Pons (tissue), 1 donor: ENCODE measurements at regions not wholly inside any gene's neighbourhood (a gene's known extent, or its start where the extent isn't known, plus 50 kb on each side); places are given as distances from the start of the nearest gene placed in this dataset.

ENCODE experiments used
- DNase-seq: peaks from one replicate; pipeline ENCODE4 v3.0.0-alpha.2; 2016; ENCODE audit warnings: low spot score

DNA sequence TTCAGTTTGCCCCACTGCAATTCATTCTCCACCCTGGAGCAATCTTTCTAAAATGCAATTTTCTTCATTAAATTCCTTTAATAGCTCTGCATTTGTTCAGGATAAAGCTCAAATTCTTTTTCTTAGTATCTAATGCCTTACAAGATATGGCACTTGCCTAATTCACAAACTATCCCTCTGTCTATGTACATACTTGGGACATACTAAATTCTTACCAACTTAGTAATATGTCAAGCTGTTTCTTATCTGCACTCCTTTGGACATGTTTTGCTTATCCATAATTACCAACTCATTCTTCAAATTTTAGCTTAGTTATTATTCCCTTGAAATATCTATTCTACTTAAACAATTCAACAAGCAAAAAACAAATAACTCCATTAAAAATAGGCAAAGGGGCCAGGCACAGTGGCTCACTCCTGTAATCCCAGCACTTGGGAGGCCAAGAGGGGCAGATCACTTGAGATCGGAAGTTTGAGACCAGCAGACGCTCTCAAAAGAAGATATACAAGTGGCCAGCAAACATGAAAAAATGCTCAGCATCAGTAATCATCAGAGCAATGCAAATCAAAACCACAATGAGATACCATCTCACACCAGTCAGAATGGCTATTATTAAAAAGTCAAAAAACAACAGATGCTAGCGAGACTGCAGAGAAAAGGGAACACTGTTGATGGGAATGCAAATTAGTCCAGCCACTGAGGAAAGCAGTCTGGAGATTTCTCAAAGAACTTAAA lies 96.9 kb downstream of the FAM76B start:
- no peak for DNase-seq

GRCh38 chr11:95690100-95690499 lies 99.5 kb downstream of the FAM76B start:
- DNase-seq, result no peak

DNA sequence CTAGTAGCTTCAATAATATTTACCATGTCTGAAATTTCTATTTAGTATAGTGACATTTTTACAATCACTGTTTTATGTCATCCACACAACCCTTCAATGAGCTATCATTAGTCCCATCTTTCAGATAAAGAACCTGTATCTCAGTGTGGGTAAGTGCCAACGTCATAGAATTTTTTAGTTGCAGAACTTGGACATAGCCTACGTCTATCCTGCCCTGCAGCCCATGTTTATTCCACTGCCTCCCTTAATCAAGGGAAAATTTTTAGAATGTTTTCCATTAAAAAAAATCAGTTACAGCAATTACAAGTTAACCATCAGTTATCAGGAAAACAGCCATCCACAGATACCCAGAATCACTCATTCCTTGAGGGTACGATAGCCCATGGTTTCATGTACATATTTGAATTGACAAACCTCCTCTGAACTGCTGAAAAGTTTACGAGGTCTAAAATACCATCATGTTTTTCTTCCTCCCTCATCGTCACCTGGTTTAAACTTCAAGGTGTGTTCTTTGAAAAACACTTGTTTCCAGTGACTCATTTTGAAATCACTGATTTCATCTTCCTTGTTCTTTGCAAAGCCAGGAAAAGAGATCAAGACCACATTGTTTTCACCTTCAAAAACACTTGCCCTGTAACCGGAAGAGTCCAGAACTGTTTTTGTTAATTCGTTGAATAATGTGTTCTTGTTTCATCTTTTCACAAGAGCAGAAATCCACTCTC lies 100.9 kb downstream of the FAM76B start:
- no peak for DNase-seq

DNA sequence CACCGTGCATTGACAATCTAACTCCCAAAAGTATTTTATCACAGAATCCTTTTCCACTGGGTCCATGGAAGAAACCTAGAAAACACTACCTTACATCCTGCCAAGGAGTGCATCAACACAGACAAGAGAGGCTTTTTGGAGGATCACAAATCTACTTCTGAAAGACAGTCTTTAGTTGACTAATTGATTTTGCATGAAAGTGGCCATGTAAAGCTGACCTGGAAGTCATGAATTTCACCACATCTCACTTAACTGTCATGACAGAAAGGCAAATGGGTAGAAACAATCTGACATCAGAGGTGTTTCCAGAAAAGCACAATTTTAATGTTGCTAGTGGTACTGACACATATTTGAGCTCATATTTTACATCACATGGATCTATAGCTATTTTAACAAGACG lies 101.6 kb downstream of the FAM76B start:
- DNase-seq, result no peak

DNA sequence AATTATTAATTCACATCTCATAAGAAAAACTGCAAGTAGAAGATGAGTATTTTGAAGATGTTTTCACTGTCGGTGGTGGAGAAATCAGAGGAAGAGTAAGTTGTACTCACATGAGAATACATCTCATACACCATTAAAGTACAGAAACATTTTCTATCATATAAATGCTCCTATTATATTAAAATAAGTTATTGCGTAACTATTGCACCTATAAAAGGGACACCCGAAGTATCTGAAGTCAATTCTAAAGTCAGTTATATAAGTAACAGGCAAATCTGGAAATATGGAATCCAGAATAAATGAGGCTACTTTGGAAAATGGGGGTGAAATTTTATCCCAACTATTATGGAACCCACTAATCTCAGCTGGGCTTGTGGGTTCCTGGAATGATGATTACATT lies 103.3 kb downstream of the FAM76B start:
- no peak for DNase-seq

DNA sequence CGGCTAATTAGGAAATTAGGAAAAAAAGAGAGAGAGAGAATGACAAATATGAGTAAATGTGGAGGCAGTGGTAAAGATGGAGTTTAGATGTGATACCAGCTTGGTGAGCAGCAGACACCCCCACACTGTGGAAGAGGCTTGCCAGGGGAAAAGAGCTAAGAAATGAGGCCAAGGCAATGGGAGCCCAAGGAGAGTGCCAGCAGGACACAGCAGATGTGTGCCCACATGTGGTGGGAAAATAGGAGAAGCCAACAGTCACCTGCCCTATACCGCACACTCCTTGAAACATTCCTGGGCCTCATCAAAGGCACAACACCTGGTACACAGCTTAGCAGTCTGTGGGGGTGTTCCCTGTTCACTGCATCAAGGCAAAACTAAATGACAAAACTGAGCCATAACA lies 104.9 kb downstream of the FAM76B start:
- no peak for DNase-seq

- DNase-seq, result no peak
Observed at GRCh38 chr11:95684170-95684569, 105.4 kb downstream of the FAM76B start.

- DNase-seq, result no peak
Observed at GRCh38 chr11:95682552-95682951, 107.0 kb downstream of the FAM76B start.

- no peak for DNase-seq
Observed at GRCh38 chr11:95680169-95680929, 109.2 kb downstream of the FAM76B start.

DNA sequence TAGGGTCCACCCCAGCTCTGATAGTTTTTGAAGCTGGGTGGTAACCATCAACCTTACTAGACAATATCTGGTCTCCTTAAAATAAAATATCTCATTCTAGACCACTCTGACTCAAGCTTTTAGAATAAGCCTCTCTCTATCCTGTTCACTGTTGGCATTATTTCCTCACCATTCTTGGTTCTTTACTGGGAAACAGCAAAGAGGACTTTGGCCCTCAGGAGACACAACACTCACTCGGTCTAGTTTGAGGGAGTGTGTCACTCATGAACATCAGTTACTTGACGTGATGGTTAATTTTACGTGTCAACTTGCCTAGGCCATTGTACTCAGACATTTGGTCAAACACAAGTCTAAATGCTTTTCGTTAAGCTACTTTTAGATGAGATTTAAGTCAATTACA lies 110.6 kb downstream of the FAM76B start:
- DNase-seq, result no peak

DNA sequence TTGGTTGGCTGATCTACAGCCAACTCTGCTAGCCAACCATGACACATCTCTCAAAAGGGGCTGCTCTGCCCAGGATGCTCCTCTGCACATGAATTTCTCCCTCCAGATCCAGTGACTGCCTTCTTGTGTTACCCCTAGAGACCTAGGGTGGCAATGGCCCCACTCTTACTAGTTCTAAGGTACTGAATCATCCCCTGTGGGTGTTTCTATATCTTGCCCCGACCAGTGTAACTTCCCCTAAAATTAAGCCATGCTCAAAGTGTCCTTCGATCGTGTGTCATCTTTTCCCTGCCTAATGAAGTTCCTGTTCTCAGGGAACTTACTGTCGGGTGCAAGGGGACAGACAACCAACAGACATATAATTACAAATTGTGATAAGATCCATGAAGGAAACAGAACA lies 113.3 kb downstream of the FAM76B start:
- DNase-seq, result no peak

- no peak for DNase-seq
Observed at GRCh38 chr11:95675585-95675984, 114.0 kb downstream of the FAM76B start.

- no peak for DNase-seq
Observed at GRCh38 chr11:95674657-95675358, 114.8 kb downstream of the FAM76B start.

DNA sequence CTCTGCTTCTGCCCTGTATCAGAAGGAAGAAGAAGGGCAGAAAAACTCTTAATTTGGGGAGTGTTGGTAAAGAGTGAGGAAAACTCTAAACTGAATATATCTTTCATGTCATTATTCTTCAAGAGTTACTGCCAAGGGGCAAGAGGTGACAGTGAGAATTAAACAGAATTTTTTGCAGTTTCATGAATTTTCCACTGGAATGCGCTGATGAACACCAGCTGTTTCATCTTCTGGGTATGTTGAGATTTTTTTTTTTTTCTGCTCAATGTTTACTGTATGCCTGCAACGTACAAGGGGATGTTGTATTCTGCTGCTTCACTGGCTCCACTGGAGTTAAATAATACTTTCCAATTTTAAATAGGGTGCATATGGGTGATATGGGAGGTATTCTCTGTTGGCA lies 117.8 kb downstream of the FAM76B start:
- no peak for DNase-seq

DNA sequence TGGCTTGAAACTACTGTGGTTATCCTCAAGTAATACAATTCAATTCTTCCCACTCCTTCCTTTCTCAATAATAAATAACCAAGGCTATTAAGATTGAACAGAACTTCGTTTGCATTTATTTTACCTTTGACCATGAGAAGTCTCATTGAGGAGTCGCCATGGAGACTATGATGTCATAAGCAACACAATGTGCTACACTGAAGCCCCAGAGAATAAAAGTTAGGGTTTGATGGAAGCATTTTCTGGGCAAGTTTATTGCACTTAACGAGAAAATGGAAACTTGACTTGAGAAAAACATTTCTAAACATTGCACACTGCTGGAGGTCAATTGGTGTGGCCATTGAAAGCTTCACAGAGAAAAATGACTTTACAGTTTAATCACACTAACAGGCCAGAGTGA lies 121.5 kb downstream of the FAM76B start:
- no peak for DNase-seq

- DNase-seq, result no peak
Observed at GRCh38 chr11:95661162-95661561, 128.4 kb downstream of the FAM76B start.

GRCh38 chr11:95660038-95660437 lies 129.5 kb downstream of the FAM76B start:
- DNase-seq, result no peak

GRCh38 chr11:95659088-95659487 lies 130.5 kb downstream of the FAM76B start:
- DNase-seq, result no peak

DNA sequence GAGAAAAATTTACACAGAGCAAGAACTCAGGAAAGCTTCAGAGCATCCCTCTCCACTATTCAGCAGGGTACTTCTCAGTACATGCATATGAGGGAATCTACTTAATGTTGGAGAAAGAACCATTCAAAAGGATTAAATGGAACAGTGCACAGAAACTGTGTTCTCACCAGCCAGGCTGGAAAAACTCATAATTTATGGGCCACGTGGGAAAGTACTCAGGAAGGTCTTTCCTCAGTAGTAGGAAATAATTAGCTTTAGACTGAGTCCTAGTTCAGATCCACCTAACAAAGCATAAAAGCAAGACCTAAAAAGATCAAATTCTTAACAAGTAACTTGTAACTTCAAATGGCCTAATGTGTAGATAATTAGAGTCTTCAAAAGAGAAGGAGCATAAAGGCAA lies 134.0 kb downstream of the FAM76B start:
- no peak for DNase-seq

- DNase-seq, result no peak
Observed at GRCh38 chr11:95653680-95654079, 135.9 kb downstream of the FAM76B start.

DNA sequence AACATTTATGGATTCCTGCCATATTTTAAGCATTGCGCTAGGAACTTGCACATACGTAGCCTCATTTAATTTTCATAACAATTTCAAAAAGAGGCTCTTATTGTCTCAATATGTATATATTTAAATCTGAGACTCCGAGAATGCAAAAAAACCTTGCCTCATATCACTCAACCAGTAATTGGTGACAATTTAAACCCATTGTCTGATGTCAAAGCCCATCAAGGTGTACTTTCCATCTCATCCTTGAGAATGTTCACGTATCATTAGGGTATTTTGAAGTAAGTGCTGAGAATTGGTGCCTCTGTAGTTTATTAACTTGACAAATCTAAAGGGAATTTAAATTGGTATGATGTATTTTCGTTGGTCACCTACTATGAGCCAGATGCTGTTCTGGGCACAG lies 136.5 kb downstream of the FAM76B start:
- no peak for DNase-seq

GRCh38 chr11:95652002-95652472 lies 137.5 kb downstream of the FAM76B start:
- DNase-seq, result no peak
